ENCODE measurements at regions not wholly inside any gene's neighbourhood (a gene's known extent, or its start where the extent isn't known, plus 50 kb on each side); places are given as distances from the start of the nearest gene placed in this dataset.

DNA sequence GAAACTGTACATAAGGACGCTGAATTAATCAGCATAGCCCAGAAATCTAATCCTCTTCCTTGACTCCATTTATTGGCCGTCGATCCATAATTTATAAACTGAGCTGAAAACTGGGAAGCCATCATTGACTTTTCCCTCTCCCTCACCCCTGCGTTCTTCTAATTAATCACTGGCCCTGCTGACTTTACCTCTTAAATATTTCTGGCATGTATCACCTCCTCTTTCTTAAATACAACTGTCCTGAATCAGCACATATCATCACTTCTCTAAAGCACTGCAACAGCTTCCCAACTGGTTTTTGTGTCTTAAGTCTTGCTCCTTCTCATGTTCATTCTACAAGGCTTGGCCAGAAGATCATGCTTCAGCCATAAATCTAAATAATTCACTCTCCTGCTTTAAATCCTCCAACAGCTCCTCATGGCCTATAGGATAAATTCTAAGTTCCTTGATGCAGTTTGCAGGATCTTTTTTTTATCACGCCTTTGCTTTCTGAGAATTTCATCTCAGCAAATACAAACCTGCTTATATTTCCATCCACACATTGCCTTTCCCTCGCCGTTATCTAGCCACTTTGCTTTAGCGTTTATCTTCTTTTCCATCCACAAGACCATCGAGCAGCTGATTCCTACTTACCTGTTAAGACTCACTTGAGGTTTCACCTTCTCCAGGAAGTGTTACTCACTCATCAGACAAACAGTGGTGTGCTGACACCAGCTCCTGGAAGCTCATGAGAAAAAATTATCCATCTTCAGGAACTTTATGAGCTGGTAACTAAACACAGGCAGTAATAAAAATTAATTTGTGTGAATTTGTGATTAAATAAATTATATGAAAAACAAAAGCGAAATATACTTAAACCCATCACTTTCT is 295.6 kb upstream of the FLRT2 start:
- peak overlapping the region; percentile 61 for H3K27ac ChIP-seq (ENCODE audit: low read length)
- peak; percentile 77 for DNase-seq (ENCODE audit: low read depth, low spot score)
- no peaks in the 10 kb centered on the region for H3K36me3 ChIP-seq (ENCODE audit: control insufficient read depth, insufficient read depth, low read length)
- POLR2A ChIA-PET, result no interaction called here
- CTCF ChIA-PET, result no interaction called here
- H3K27me3 ChIP-seq (ENCODE audit: control insufficient read depth, insufficient read depth, low read length), result no peaks in the 10 kb centered on the region
- H3K4me3 ChIP-seq (ENCODE audit: low read depth in 2 of 2, low read length in 2 of 2), result peak overlapping the region; percentile 8 to 32; a peak in 3 of 4 replicates
- no TSS peak for BruUV-seq (replicated peaks)
- 0 out of 2 replicates have a peak, but pooled peaks cover 2% of the 10 kb centered on the region for H3K9me3 ChIP-seq (ENCODE audit: control insufficient read depth, insufficient read depth, low read depth, low read length)
- peaks cover 6% of the 10 kb centered on the region; the same call in 1 of the 2 replicates for H3K4me1 ChIP-seq (ENCODE audit: control insufficient read depth, insufficient read depth, low read length)
- ATAC-seq, result peak; percentile 91
- in situ Hi-C loops (cut with HindIII; ENCODE audit: low pct_unique_long_range_greater_than_20kb, low sequenced_read_pairs) (no loop called here), intact Hi-C loops (cut with micrococcal nuclease; ENCODE audit: unreplicated experiment) (no loop called here)
- TF ChIP-seq SIN3A (IDR thresholded peaks at IDR 0.05; ENCODE audit: borderline replicate concordance, insufficient read depth, low read depth, low read length), result no peak
- TF ChIP-seq TCF7L2 (IDR thresholded peaks at IDR 0.05; ENCODE audit: low read depth, low read length), result no peak
- TF ChIP-seq, protein P1, sequence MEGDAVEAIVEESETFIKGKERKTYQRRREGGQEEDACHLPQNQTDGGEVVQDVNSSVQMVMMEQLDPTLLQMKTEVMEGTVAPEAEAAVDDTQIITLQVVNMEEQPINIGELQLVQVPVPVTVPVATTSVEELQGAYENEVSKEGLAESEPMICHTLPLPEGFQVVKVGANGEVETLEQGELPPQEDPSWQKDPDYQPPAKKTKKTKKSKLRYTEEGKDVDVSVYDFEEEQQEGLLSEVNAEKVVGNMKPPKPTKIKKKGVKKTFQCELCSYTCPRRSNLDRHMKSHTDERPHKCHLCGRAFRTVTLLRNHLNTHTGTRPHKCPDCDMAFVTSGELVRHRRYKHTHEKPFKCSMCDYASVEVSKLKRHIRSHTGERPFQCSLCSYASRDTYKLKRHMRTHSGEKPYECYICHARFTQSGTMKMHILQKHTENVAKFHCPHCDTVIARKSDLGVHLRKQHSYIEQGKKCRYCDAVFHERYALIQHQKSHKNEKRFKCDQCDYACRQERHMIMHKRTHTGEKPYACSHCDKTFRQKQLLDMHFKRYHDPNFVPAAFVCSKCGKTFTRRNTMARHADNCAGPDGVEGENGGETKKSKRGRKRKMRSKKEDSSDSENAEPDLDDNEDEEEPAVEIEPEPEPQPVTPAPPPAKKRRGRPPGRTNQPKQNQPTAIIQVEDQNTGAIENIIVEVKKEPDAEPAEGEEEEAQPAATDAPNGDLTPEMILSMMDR (IDR thresholded peaks at IDR 0.05), result no peak
- TF ChIP-seq, protein P2, sequence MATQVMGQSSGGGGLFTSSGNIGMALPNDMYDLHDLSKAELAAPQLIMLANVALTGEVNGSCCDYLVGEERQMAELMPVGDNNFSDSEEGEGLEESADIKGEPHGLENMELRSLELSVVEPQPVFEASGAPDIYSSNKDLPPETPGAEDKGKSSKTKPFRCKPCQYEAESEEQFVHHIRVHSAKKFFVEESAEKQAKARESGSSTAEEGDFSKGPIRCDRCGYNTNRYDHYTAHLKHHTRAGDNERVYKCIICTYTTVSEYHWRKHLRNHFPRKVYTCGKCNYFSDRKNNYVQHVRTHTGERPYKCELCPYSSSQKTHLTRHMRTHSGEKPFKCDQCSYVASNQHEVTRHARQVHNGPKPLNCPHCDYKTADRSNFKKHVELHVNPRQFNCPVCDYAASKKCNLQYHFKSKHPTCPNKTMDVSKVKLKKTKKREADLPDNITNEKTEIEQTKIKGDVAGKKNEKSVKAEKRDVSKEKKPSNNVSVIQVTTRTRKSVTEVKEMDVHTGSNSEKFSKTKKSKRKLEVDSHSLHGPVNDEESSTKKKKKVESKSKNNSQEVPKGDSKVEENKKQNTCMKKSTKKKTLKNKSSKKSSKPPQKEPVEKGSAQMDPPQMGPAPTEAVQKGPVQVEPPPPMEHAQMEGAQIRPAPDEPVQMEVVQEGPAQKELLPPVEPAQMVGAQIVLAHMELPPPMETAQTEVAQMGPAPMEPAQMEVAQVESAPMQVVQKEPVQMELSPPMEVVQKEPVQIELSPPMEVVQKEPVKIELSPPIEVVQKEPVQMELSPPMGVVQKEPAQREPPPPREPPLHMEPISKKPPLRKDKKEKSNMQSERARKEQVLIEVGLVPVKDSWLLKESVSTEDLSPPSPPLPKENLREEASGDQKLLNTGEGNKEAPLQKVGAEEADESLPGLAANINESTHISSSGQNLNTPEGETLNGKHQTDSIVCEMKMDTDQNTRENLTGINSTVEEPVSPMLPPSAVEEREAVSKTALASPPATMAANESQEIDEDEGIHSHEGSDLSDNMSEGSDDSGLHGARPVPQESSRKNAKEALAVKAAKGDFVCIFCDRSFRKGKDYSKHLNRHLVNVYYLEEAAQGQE (IDR thresholded peaks at IDR 0.05; ENCODE audit: insufficient read depth in 1 of 2, low read depth in 2 of 2, low read length in 1 of 2), result no peak
- TF ChIP-seq POLR2AphosphoS5 (IDR thresholded peaks at IDR 0.05; ENCODE audit: low read depth, low read length), result no peak

DNA sequence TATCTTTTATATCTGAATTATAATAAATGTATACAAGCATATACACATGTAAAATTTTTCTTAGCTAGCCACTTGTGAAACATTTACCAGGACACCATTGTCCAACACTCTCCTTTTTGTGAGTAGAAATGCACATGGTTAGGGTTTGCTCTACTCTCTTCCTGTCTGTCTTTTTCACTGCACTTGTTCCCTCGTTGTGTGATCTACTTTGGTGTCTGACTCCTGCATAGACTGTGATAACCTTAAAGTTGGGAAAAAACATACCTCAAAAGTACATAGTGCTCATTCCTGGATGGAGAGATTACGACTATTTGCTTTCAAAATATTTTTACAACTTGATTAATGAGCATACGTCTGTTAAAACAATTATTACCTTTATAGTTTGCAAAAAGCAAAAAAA is 294.1 kb upstream of the FLRT2 start:
- in situ Hi-C loops (cut with HindIII; ENCODE audit: low pct_unique_long_range_greater_than_20kb, low sequenced_read_pairs) (no loop called here), intact Hi-C loops (cut with micrococcal nuclease; ENCODE audit: unreplicated experiment) (no loop called here)
- no peak overlapping the region for H3K4me3 ChIP-seq (ENCODE audit: low read depth in 2 of 2, low read length in 2 of 2)
- ChIA-PET POLR2A (no interaction called here), CTCF (no interaction called here)
- no peak for DNase-seq (ENCODE audit: low read depth, low spot score)
- H3K4me1 ChIP-seq (ENCODE audit: control insufficient read depth, insufficient read depth, low read length), result peaks cover 7% of the 10 kb centered on the region; the same call in 1 of the 2 replicates
- H3K27me3 ChIP-seq (ENCODE audit: control insufficient read depth, insufficient read depth, low read length), result no peaks in the 10 kb centered on the region
- H3K27ac ChIP-seq (ENCODE audit: low read length), result no peak overlapping the region
- ATAC-seq, result no peak
- TF ChIP-seq, protein P2 (IDR thresholded peaks at IDR 0.05; ENCODE audit: insufficient read depth in 1 of 2, low read depth in 2 of 2, low read length in 1 of 2), result no peak
- TF ChIP-seq, protein P1 (IDR thresholded peaks at IDR 0.05), result no peak
- TF ChIP-seq TCF7L2 (IDR thresholded peaks at IDR 0.05; ENCODE audit: low read depth, low read length), result no peak
- no peak for TF ChIP-seq POLR2AphosphoS5 (IDR thresholded peaks at IDR 0.05; ENCODE audit: low read depth, low read length)
- TF ChIP-seq SIN3A (IDR thresholded peaks at IDR 0.05; ENCODE audit: borderline replicate concordance, insufficient read depth, low read depth, low read length), result no peak
- BruUV-seq (replicated peaks), result no TSS peak
- H3K9me3 ChIP-seq (ENCODE audit: control insufficient read depth, insufficient read depth, low read depth, low read length), result 0 out of 2 replicates have a peak, but pooled peaks cover 2% of the 10 kb centered on the region
- no peaks in the 10 kb centered on the region for H3K36me3 ChIP-seq (ENCODE audit: control insufficient read depth, insufficient read depth, low read length)
